K562 (cell line): ENCODE measurements at regions not wholly inside any gene's neighbourhood (a gene's known extent, or its start where the extent isn't known, plus 50 kb on each side); places are given as distances from the start of the nearest gene placed in this dataset.
A peak's percentile ranks its signal among the peaks of the same experiment; 100 is the strongest.

Experiments used
- CCNT2 ChIP-seq: IDR thresholded peaks from 2 replicates; pipeline ENCODE4 v1.6.1; 2011; ENCODE audit warnings: borderline replicate concordance, low read depth, mild to moderate bottlenecking, moderate library complexity, mixed read lengths, low read length; ENCODE audit not compliant: insufficient read length; ENCODE audit errors: extremely low read depth
- GABPB1 ChIP-seq: sonication (generic); formaldehyde crosslinking; IDR thresholded peaks from 2 replicates; pipeline ENCODE4 v1.8.0; 2022; ENCODE audit warnings: mild to moderate bottlenecking, missing genetic modification reagents
- MTA2 ChIP-seq: fragments of 450-650 bp; IDR thresholded peaks from 2 replicates; pipeline ENCODE4 v1.6.1; 2016; ENCODE audit warnings: low read depth
- SMARCB1 ChIP-seq: IDR thresholded peaks from 2 replicates; pipeline ENCODE4 v1.6.1; 2011; ENCODE audit warnings: improper control_type of control experiment, low read depth; ENCODE audit not compliant: insufficient read length
- TSC22D4 ChIP-seq: fragments of 450-650 bp; IDR thresholded peaks from 2 replicates; pipeline ENCODE4 v1.6.1; 2016; ENCODE audit warnings: missing genetic modification characterization, missing biosample characterization, control low read depth
- ZBTB40 ChIP-seq, 2 experiments: fragments of 450-650 bp in 1 of 2; sonication (generic) in 1 of 2; formaldehyde crosslinking in 1 of 2; IDR thresholded peaks; 2 replicates each; pipeline versions ENCODE4 v1.7.1 to v1.9.0; 2016 to 2022; ENCODE audit warnings: inconsistent platforms in 1 of 2, mild to moderate bottlenecking in 1 of 2, missing genetic modification reagents in 1 of 2
- ZNF584 ChIP-seq: fragments of 200-800 bp; sonication (Bioruptor generic); IDR thresholded peaks from 2 replicates; pipeline ENCODE4 v1.6.1; 2016; ENCODE audit warnings: low read depth, mild to moderate bottlenecking, missing genetic modification characterization, missing compliant biosample characterization
- TF ChIP-seq, protein P1 (sequence below): IDR thresholded peaks from 3 replicates; pipeline ENCODE4 v1.6.1; 2011; ENCODE audit warnings: borderline replicate concordance, mild to moderate bottlenecking, moderate library complexity; ENCODE audit not compliant: insufficient read length; ENCODE audit errors: extremely low read depth

DNA sequence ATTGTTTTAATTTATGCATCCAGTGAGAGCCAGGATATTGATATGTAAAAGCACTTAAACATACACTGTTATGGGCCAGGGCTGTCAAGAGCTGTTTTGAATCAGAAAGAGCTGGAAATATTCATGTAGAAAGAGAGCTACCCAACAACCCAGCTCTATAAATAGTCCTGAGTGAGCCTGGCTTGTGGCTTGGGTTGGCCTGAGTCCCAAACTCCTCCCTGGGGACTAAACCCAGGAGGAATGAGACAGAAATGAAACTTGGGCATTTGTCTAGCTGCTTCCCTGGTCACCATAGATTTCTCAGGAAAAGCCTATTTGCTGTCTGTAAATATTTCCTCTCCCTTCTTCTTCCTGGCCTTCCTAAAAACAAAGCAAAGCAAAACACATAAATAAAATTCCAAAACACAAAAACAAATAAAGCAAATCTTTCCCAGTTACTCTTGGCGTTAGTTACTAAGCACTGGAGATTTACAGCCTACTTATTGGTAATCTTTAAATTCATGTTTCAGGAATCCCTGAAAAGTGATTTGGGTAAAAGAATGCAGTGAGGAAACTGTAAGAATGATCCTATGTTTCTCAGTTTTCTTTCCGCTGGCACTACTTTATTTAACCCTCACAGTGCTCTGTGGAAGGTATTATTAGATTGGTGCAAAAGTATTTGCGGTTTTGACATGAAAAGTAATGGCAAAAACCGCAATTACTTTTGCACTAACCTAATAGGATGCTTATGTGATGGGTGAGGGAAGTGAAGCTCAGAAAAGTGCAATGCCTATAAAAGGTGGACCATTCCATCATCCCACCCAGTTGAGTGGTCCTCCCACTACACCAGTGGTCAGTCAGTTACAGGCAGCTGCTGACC is 111.8 kb downstream of the CARTPT start (continued):
- peak; percentile 54; the same call in 1 of the 2 replicates for TF ChIP-seq ZBTB40 (IDR thresholded peaks at IDR 0.05)
- no peak for TF ChIP-seq ZBTB40 (CRISPR knock-in tag; IDR thresholded peaks at IDR 0.05)
- no peak for TF ChIP-seq TSC22D4 (tag)
- no peak for TF ChIP-seq MTA2
- TF ChIP-seq, protein P1, sequence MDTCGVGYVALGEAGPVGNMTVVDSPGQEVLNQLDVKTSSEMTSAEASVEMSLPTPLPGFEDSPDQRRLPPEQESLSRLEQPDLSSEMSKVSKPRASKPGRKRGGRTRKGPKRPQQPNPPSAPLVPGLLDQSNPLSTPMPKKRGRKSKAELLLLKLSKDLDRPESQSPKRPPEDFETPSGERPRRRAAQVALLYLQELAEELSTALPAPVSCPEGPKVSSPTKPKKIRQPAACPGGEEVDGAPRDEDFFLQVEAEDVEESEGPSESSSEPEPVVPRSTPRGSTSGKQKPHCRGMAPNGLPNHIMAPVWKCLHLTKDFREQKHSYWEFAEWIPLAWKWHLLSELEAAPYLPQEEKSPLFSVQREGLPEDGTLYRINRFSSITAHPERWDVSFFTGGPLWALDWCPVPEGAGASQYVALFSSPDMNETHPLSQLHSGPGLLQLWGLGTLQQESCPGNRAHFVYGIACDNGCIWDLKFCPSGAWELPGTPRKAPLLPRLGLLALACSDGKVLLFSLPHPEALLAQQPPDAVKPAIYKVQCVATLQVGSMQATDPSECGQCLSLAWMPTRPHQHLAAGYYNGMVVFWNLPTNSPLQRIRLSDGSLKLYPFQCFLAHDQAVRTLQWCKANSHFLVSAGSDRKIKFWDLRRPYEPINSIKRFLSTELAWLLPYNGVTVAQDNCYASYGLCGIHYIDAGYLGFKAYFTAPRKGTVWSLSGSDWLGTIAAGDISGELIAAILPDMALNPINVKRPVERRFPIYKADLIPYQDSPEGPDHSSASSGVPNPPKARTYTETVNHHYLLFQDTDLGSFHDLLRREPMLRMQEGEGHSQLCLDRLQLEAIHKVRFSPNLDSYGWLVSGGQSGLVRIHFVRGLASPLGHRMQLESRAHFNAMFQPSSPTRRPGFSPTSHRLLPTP: no peak
- TF ChIP-seq CCNT2: no peak
- TF ChIP-seq GABPB1 (CRISPR knock-in tag): no peak
- TF ChIP-seq SMARCB1: no peak
- TF ChIP-seq ZNF584 (CRISPR knock-in tag): no peak
